RWPE2 (cell line): ENCODE measurements at regions not wholly inside any gene's neighbourhood (a gene's known extent, or its start where the extent isn't known, plus 50 kb on each side); places are given as distances from the start of the nearest gene placed in this dataset.

Source experiments
- ATAC-seq: fragments of 200-7000 bp; cut with Tn5 transposase; 3 replicates; pipeline ENCODE4 v1.9.1; 2021; ENCODE audit warnings: low read depth
- DNase-seq: peaks from one replicate; pipeline ENCODE4 v3.0.0-alpha.2; 2020; ENCODE audit warnings: low spot score
- H3K27ac ChIP-seq: fragments of 450-650 bp; 2 replicates; pipeline ENCODE4 v1.5.1; 2017; ENCODE audit warnings: mild to moderate bottlenecking; ENCODE audit not compliant: poor library complexity, severe bottlenecking
- H3K27me3 ChIP-seq: fragments of 250-450 bp; sonication (Bioruptor Pico); 2 replicates; pipeline ENCODE4 v1.5.1; 2021; ENCODE audit warnings: mild to moderate bottlenecking, moderate library complexity; ENCODE audit not compliant: insufficient read depth, poor library complexity, severe bottlenecking
- H3K36me3 ChIP-seq: fragments of 250-450 bp; sonication (Bioruptor Pico); 2 replicates; pipeline ENCODE4 v1.5.1; 2020; ENCODE audit warnings: low read depth, mild to moderate bottlenecking, moderate library complexity
- H3K4me1 ChIP-seq: fragments of 250-450 bp; sonication (Bioruptor Pico); 2 replicates; pipeline ENCODE4 v1.5.1; 2021; ENCODE audit warnings: mild to moderate bottlenecking, moderate library complexity; ENCODE audit not compliant: insufficient read depth, poor library complexity, severe bottlenecking
- H3K4me3 ChIP-seq: fragments of 250-450 bp; sonication (Bioruptor Pico); 2 replicates; pipeline ENCODE4 v1.5.1; 2021; ENCODE audit warnings: mild to moderate bottlenecking, moderate library complexity; ENCODE audit not compliant: severe bottlenecking
- H3K9me3 ChIP-seq: fragments of 250-450 bp; sonication (Bioruptor Pico); 2 replicates; pipeline ENCODE4 v1.5.1; 2021; ENCODE audit warnings: mild to moderate bottlenecking, moderate library complexity; ENCODE audit not compliant: severe bottlenecking
- TF ChIP-seq, protein P1 (sequence below): fragments of 450-650 bp; IDR thresholded peaks from one replicate; pipeline ENCODE4 v1.5.1; 2017; ENCODE audit warnings: mild to moderate bottlenecking, moderate library complexity; ENCODE audit not compliant: poor library complexity, severe bottlenecking

- DNase-seq (no peak), ATAC-seq (no peak)
- H3K36me3 ChIP-seq = no peaks in the 10 kb centered on the region
- no peaks in the 10 kb centered on the region for H3K4me1 ChIP-seq
- no peaks in the 10 kb centered on the region for H3K9me3 ChIP-seq
- no peak overlapping the region for H3K4me3 ChIP-seq
- no peak overlapping the region for H3K27ac ChIP-seq
- H3K27me3 ChIP-seq = peaks cover 68% of the 10 kb centered on the region
- TF ChIP-seq, protein P1, sequence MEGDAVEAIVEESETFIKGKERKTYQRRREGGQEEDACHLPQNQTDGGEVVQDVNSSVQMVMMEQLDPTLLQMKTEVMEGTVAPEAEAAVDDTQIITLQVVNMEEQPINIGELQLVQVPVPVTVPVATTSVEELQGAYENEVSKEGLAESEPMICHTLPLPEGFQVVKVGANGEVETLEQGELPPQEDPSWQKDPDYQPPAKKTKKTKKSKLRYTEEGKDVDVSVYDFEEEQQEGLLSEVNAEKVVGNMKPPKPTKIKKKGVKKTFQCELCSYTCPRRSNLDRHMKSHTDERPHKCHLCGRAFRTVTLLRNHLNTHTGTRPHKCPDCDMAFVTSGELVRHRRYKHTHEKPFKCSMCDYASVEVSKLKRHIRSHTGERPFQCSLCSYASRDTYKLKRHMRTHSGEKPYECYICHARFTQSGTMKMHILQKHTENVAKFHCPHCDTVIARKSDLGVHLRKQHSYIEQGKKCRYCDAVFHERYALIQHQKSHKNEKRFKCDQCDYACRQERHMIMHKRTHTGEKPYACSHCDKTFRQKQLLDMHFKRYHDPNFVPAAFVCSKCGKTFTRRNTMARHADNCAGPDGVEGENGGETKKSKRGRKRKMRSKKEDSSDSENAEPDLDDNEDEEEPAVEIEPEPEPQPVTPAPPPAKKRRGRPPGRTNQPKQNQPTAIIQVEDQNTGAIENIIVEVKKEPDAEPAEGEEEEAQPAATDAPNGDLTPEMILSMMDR = no peak
These were observed 754.6 kb upstream of the MMS22L start for GRCh38 chr6:98037571-98037970.

GRCh38 chr6:98039443-98039842, 756.4 kb upstream of the MMS22L start:
- DNase-seq = no peak
- ATAC-seq = no peak
- no peaks in the 10 kb centered on the region for H3K36me3 ChIP-seq
- no peak overlapping the region for H3K27ac ChIP-seq
- peaks cover 84% of the 10 kb centered on the region for H3K27me3 ChIP-seq
- no peaks in the 10 kb centered on the region for H3K4me1 ChIP-seq
- no peak overlapping the region for H3K4me3 ChIP-seq
- TF ChIP-seq, protein P1 = no peak
- no peaks in the 10 kb centered on the region for H3K9me3 ChIP-seq

- Histone ChIP-seq H3K4me3 (no peak overlapping the region), H3K27ac (no peak overlapping the region), H3K27me3 (peaks cover 82% of the 10 kb centered on the region), H3K9me3 (no peaks in the 10 kb centered on the region), H3K4me1 (no peaks in the 10 kb centered on the region), H3K36me3 (no peaks in the 10 kb centered on the region)
- DNase-seq (no peak), ATAC-seq (no peak)
- TF ChIP-seq, protein P1 = peak; percentile 25
These were observed 757.0 kb upstream of the MMS22L start for GRCh38 chr6:98039904-98040607.

GRCh38 chr6:98041056-98041455, 758.0 kb upstream of the MMS22L start:
- TF ChIP-seq, protein P1 = no peak
- H3K4me3 ChIP-seq = no peak overlapping the region
- DNase-seq (no peak), ATAC-seq (no peak)
- H3K9me3 ChIP-seq = no peaks in the 10 kb centered on the region
- peaks cover 79% of the 10 kb centered on the region for H3K27me3 ChIP-seq
- H3K36me3 ChIP-seq = no peaks in the 10 kb centered on the region
- no peaks in the 10 kb centered on the region for H3K4me1 ChIP-seq
- H3K27ac ChIP-seq = no peak overlapping the region

DNA sequence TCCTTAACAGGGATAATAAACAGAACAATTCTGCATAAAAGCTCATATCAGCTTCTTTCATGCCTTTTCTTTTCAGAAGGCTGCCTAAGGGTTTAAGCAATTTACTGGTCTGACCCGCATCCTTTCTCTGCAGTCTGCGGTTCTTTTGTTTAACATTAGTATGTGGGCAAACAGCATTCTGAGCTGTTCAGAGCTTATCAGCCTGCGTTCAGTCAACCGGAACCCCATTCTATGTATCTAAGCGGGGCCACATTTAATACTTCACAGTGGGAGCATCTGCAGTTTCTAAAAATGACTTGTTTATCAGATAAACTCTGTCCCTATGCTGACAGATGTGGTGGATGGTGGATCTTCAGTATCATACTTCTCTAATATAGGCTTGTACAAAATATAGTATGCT, 758.9 kb upstream of the MMS22L start:
- H3K36me3 ChIP-seq = no peaks in the 10 kb centered on the region
- no peaks in the 10 kb centered on the region for H3K4me1 ChIP-seq
- ATAC-seq (no peak), DNase-seq (no peak)
- no peak overlapping the region for H3K4me3 ChIP-seq
- no peaks in the 10 kb centered on the region for H3K9me3 ChIP-seq
- TF ChIP-seq, protein P1 = no peak
- H3K27me3 ChIP-seq = peaks cover 83% of the 10 kb centered on the region
- no peak overlapping the region for H3K27ac ChIP-seq
